AG10803 (cell line): ENCODE measurements at regions not wholly inside any gene's neighbourhood (a gene's known extent, or its start where the extent isn't known, plus 50 kb on each side); places are given as distances from the start of the nearest gene placed in this dataset.

Source experiments
- DNase-seq: peaks from one replicate; pipeline ENCODE4 v3.0.0; 2010; ENCODE audit warnings: low read depth
- H3K4me3 ChIP-seq: 2 replicates; pipeline ENCODE4 v1.5.1; 2011; ENCODE audit warnings: mild to moderate bottlenecking, low read length, control low read depth
- TF ChIP-seq, protein P1 (sequence below): conservative IDR thresholded peaks from 2 replicates; pipeline ENCODE4 v1.5.1; 2011; ENCODE audit warnings: mild to moderate bottlenecking, low read length, control low read depth, inconsistent platforms

DNA sequence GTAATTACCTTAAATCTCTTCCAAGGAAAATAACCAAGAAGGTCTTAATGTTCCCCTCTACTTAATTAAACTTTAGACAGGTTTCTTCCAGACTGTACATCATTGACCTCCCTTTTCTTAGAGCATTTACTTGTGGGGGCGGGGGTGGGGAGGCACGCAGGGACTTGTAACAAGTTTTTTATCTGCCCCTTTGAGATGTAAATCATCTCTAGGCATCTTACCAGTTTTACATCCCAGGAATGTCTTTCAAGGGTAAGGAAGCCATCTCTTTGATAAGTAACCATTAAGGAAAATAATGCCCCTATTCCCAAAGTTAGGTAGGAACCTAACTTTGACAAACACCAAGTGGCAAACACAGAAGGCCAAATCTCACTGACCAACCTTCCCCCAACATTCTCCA, 528.6 kb downstream of the SUCLA2 start:
- H3K4me3 ChIP-seq, result no peak overlapping the region
- TF ChIP-seq, protein P1, sequence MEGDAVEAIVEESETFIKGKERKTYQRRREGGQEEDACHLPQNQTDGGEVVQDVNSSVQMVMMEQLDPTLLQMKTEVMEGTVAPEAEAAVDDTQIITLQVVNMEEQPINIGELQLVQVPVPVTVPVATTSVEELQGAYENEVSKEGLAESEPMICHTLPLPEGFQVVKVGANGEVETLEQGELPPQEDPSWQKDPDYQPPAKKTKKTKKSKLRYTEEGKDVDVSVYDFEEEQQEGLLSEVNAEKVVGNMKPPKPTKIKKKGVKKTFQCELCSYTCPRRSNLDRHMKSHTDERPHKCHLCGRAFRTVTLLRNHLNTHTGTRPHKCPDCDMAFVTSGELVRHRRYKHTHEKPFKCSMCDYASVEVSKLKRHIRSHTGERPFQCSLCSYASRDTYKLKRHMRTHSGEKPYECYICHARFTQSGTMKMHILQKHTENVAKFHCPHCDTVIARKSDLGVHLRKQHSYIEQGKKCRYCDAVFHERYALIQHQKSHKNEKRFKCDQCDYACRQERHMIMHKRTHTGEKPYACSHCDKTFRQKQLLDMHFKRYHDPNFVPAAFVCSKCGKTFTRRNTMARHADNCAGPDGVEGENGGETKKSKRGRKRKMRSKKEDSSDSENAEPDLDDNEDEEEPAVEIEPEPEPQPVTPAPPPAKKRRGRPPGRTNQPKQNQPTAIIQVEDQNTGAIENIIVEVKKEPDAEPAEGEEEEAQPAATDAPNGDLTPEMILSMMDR, result no peak
- no peak for DNase-seq

DNA sequence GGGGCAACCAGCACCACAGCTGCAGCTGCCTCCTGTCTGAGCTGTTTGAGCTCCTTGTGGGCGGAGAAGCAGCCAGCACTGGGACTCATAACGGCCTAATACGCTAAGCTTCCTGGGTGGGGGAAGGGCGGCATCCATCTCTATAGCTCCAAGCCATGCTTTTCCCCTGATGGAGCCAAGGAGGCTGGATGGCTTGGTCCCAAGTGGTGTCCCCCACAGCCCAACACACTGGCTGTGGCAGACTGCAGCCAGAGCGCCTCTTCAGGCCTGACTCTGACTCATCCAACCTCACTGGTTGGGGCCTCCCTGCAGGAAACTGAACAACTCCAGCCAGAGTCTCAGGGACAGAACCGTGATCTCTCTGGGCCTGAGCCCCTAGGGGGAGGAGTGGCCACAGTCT, 537.3 kb downstream of the SUCLA2 start:
- peak; percentile 56 for DNase-seq
- TF ChIP-seq, protein P1, result no peak

DNA sequence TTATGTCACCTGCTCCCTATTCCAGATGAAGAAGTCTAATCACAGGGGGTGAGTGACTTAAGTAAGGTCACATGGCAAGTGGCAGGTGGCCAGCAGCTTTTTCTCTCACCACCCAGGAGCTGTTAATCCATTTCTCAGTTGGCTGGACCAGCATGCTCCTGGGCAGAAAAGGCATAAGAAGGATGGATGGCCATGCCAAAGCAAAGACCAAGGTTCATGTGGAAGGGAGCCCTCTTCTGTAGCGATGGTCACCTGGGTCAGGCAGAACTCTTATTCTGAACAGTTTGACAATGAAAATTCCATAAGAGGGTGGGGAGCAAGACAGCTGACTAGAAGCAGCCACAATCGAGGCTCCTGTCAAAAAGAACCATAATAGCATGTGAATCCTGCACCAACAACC, 538.1 kb downstream of the SUCLA2 start:
- no peak for DNase-seq
- TF ChIP-seq, protein P1, result no peak
- H3K4me3 ChIP-seq, result no peak overlapping the region

More for the DNA sequence above, 537.3 kb downstream of the SUCLA2 start:
- H3K4me3 ChIP-seq, result no peak overlapping the region

DNA sequence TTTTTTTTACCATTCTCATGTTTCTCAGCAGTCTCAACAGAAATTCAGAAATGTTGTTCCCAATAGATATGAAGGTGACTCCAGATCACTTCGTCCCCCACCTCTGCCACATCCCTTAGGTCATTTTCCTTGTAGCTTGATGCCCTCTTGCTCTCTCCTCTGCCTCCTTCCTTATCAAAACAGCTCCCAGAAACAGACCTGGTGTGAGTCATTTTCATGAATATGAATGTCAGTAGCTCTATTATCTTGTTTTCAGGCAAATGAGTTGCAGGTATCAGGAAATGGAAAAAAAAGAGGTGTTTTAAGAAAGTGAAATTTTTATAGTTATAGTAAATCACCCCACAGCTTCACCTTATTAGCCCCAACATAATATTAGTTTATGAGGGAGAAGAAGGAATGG, 539.3 kb downstream of the SUCLA2 start:
- TF ChIP-seq, protein P1, result no peak
- no peak overlapping the region for H3K4me3 ChIP-seq
- DNase-seq, result no peak

DNA sequence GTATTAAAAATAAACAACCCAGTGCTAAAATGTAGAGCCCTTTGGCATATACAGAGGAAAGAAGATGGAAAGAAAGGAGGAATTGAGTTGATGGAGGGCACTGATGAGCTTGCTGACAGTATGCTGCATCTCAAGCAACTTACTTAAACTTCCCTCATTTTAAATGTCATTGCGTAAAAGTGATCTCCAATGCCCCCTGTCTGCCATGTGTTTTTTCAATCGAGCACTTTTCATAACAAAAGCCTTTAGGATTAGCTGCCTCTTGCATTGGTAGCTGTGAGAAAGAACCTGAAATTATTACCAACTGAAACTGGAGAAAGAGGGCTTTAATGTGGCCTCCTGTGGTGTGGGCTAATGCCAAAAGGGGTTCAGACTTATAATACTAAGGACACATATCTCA, 541.6 kb downstream of the SUCLA2 start:
- TF ChIP-seq, protein P1, result peak; percentile 56
- peak; percentile 40 for DNase-seq
- H3K4me3 ChIP-seq, result no peak overlapping the region

DNA sequence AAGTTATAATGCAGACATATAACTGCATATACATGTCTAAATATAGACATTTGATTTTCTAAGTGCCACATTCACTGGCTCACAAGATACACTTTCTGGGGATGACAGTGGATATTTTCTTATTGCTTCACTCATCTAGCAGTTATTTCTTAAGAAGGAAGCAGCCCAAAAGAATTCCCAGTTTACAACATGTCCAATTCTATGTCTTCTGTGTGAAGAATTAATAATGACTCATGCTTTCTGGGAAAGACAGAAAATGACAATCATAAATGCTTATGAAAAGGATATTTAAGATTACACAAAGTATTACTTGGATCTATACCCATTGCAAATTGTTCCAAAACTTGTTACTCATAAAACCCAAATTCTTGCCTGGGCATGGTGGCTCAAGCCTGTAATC, 543.4 kb downstream of the SUCLA2 start:
- TF ChIP-seq, protein P1, result no peak
- H3K4me3 ChIP-seq, result no peak overlapping the region
- peak; percentile 88 for DNase-seq

DNA sequence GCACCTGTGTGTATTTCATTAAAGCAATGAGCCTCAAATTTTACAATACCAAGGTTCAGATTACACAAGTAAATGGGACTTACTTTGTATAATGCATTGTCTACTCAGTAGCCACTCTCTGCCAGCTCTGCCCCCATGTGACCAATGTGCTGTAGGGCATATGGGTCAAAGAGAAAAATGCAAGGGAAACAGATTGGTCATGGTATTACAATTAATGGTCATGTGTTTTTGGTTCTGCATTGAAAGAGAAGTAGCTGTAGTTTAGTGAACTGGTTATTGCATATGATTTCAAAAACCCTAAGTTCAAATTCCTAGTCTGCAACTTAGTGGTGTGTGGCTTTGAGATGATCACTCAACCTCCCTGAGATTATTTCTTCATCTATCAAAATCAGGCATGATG, 545.4 kb downstream of the SUCLA2 start:
- no peak overlapping the region for H3K4me3 ChIP-seq
- TF ChIP-seq, protein P1, result 0 out of 2 replicates have a peak, but pooled peaks have one; percentile 16
- peak; percentile 30 for DNase-seq
